A549 (cell line): ENCODE measurements at regions not wholly inside any gene's neighbourhood (a gene's known extent, or its start where the extent isn't known, plus 50 kb on each side); places are given as distances from the start of the nearest gene placed in this dataset.

Source experiments
- ATAC-seq, 2 experiments: fragments of 200-7000 bp in 1 of 2; fragments of >200 bp in 1 of 2; cut with Nextera tagmentation in 1 of 2; cut with Tn5 transposase in 1 of 2; 3 replicates each; pipeline versions ENCODE4 v1.8.0 to v1.9.1; 2018 to 2020; ENCODE audit warnings: mild to moderate bottlenecking in 1 of 2, moderate library complexity in 1 of 2
- CTCF ChIA-PET: fragments of 300-600 bp; sonication (Branson Sonifier 250); formaldehyde crosslinking; extraction: SDS; loops from one replicate; lab custom pipeline; 2021; ENCODE audit warnings: antibody characterized with exemption, inconsistent platforms; lab: Yijun Ruan, JAX
- POLR2A ChIA-PET: fragments of 350-600 bp; formaldehyde crosslinking; extraction: SDS; loops from one replicate; lab custom pipeline; 2021; ENCODE audit warnings: antibody characterized with exemption, inconsistent platforms; lab: Yijun Ruan, JAX
- DNase-seq, 2 experiments: peaks; one replicate each; pipeline versions ENCODE4 v3.0.0 to v3.0.0-alpha.2; 2011 to 2016; ENCODE audit warnings: low read depth in 1 of 2, low spot score in 1 of 2
- FAIRE-seq: peaks from 2 replicates; lab custom pipeline; 2011; peaks lifted over from hg19 to GRCh38; lab: Jason Lieb, UNC
- H3K27ac ChIP-seq, 2 experiments: fragments of >200 bp; sonication (Bioruptor Twin); formaldehyde crosslinking; 3 replicates each; pipeline ENCODE4 v1.5.1; 2016 to 2017
- H3K4me1 ChIP-seq: fragments of >200 bp; sonication (Bioruptor Twin); formaldehyde crosslinking; 3 replicates; pipeline ENCODE4 v1.6.1; 2016
- H3K4me2 ChIP-seq: fragments of >200 bp; sonication (Bioruptor Twin); formaldehyde crosslinking; 3 replicates; pipeline ENCODE4 v1.6.1; 2016
- H3K4me3 ChIP-seq: fragments of >200 bp; sonication (Bioruptor Twin); formaldehyde crosslinking; 3 replicates; pipeline ENCODE4 v1.5.1; 2016
- H3K9me3 ChIP-seq: fragments of >200 bp; sonication (Bioruptor Twin); formaldehyde crosslinking; 3 replicates; pipeline ENCODE4 v1.6.1; 2016
- BHLHE40 ChIP-seq: IDR thresholded peaks from 2 replicates; pipeline ENCODE4 v1.6.1; 2012; ENCODE audit warnings: low read depth, low read length, inconsistent platforms
- CBX2 ChIP-seq: fragments of 200-600 bp; sonication (generic); IDR thresholded peaks from 2 replicates; pipeline ENCODE4 v1.6.1; 2016; ENCODE audit warnings: low read depth, mild to moderate bottlenecking, borderline replicate concordance
- E2F6 ChIP-seq: IDR thresholded peaks from 2 replicates; pipeline ENCODE4 v1.6.1; 2012; ENCODE audit warnings: low read depth, borderline replicate concordance
- EHMT2 ChIP-seq: fragments of 200-600 bp; sonication (generic); IDR thresholded peaks from 2 replicates; pipeline ENCODE4 v1.6.1; 2016; ENCODE audit warnings: antibody characterized with exemption, low read depth, mild to moderate bottlenecking, moderate library complexity
- ESRRA ChIP-seq: fragments of 150-350 bp; IDR thresholded peaks from 2 replicates; pipeline ENCODE4 v1.6.1; 2014; ENCODE audit warnings: mild to moderate bottlenecking, low read length, borderline replicate concordance
- FOSB ChIP-seq: fragments of 250-450 bp; sonication (Bioruptor Pico); IDR thresholded peaks from 2 replicates; pipeline ENCODE4 v1.5.0; 2020; ENCODE audit warnings: mild to moderate bottlenecking, moderate library complexity
- FOSL2 ChIP-seq, 2 experiments: fragments of 450-650 bp in 1 of 2; fragments of >200 bp in 1 of 2; sonication (Bioruptor Twin) in 1 of 2; formaldehyde crosslinking; IDR thresholded peaks; 2 replicates each; pipeline versions ENCODE4 v1.5.0 to v1.6.1; 2016 to 2020; ENCODE audit warnings: mild to moderate bottlenecking in 1 of 2, moderate library complexity in 1 of 2
- FOXS1 ChIP-seq: fragments of 250-450 bp; sonication (Bioruptor Pico); IDR thresholded peaks from 2 replicates; pipeline ENCODE4 v1.5.0; 2020; ENCODE audit warnings: mild to moderate bottlenecking, moderate library complexity
- HOXB5 ChIP-seq: fragments of 250-450 bp; sonication (Bioruptor Pico); IDR thresholded peaks from 2 replicates; pipeline ENCODE4 v1.5.0; 2020; ENCODE audit warnings: mild to moderate bottlenecking, moderate library complexity
- JUNB ChIP-seq: fragments of >200 bp; sonication (Bioruptor Twin); formaldehyde crosslinking; IDR thresholded peaks from 2 replicates; pipeline ENCODE4 v1.6.1; 2016
- KDM1A ChIP-seq: fragments of 200-600 bp; sonication (generic); IDR thresholded peaks from 2 replicates; pipeline ENCODE4 v1.6.1; 2016; ENCODE audit warnings: low read depth, mild to moderate bottlenecking
- MAFK ChIP-seq: fragments of 450-650 bp; IDR thresholded peaks from 2 replicates; pipeline ENCODE4 v1.6.1; 2014; ENCODE audit not compliant: partially characterized antibody
- MAZ ChIP-seq: fragments of 150-350 bp; IDR thresholded peaks from 2 replicates; pipeline ENCODE4 v1.6.1; 2014; ENCODE audit warnings: antibody characterized with exemption, low read depth, low read length, borderline replicate concordance
- NPAS2 ChIP-seq: fragments of 250-450 bp; sonication (Bioruptor Pico); IDR thresholded peaks from 2 replicates; pipeline ENCODE4 v1.8.0; 2022; ENCODE audit warnings: mild to moderate bottlenecking, moderate library complexity, borderline replicate concordance
- PHF8 ChIP-seq: fragments of 200-600 bp; sonication (generic); IDR thresholded peaks from 2 replicates; pipeline ENCODE4 v1.6.1; 2016; ENCODE audit warnings: low read depth, mild to moderate bottlenecking, antibody characterized with exemption, moderate library complexity, borderline replicate concordance
- RFX5 ChIP-seq: fragments of 450-650 bp; IDR thresholded peaks from 2 replicates; pipeline ENCODE4 v1.7.1; 2014; ENCODE audit warnings: antibody characterized with exemption, mild to moderate bottlenecking, moderate library complexity
- RNF2 ChIP-seq: fragments of 200-600 bp; sonication (generic); IDR thresholded peaks from 2 replicates; pipeline ENCODE4 v1.6.1; 2016; ENCODE audit warnings: low read depth, mild to moderate bottlenecking, antibody characterized with exemption, moderate library complexity, borderline replicate concordance
- SREBF2 ChIP-seq: fragments of 450-650 bp; IDR thresholded peaks from 2 replicates; pipeline ENCODE4 v1.6.1; 2014; ENCODE audit warnings: mild to moderate bottlenecking, moderate library complexity
- ZSCAN20 ChIP-seq: fragments of 250-450 bp; sonication (Bioruptor Pico); IDR thresholded peaks from 2 replicates; pipeline ENCODE4 v1.8.0; 2022; ENCODE audit warnings: mild to moderate bottlenecking, moderate library complexity
- WGBS: methylation state at CpG from one replicate; pipeline ENCODE4 v1.1.6; 2017; ENCODE audit errors: missing lambda C conversion rate; 5-methylcytosine and 5-hydroxymethylcytosine counted together
- TF ChIP-seq, protein P1 (sequence below): IDR thresholded peaks from 2 replicates; pipeline ENCODE4 v1.6.1; 2012
- TF ChIP-seq, protein P2 (sequence below): fragments of 150-350 bp; IDR thresholded peaks from 2 replicates; pipeline ENCODE4 v1.6.1; 2014; ENCODE audit warnings: low read depth, mild to moderate bottlenecking, low read length
- TF ChIP-seq, protein P3 (sequence below): fragments of 450-650 bp; IDR thresholded peaks from 2 replicates; pipeline ENCODE4 v1.6.1; 2014; ENCODE audit warnings: antibody characterized with exemption

GRCh38 chr1:232528472-232529089, 101.4 kb downstream of the SIPA1L2 start:
- TF ChIP-seq MAFK = no peak
- TF ChIP-seq, protein P1, sequence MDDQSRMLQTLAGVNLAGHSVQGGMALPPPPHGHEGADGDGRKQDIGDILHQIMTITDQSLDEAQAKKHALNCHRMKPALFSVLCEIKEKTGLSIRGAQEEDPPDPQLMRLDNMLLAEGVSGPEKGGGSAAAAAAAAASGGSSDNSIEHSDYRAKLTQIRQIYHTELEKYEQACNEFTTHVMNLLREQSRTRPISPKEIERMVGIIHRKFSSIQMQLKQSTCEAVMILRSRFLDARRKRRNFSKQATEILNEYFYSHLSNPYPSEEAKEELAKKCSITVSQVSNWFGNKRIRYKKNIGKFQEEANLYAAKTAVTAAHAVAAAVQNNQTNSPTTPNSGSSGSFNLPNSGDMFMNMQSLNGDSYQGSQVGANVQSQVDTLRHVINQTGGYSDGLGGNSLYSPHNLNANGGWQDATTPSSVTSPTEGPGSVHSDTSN = no peak
- no peak for TF ChIP-seq CBX2
- no peak for TF ChIP-seq HOXB5
- no peak for TF ChIP-seq ESRRA
- no peak for TF ChIP-seq EHMT2
- TF ChIP-seq, protein P2, sequence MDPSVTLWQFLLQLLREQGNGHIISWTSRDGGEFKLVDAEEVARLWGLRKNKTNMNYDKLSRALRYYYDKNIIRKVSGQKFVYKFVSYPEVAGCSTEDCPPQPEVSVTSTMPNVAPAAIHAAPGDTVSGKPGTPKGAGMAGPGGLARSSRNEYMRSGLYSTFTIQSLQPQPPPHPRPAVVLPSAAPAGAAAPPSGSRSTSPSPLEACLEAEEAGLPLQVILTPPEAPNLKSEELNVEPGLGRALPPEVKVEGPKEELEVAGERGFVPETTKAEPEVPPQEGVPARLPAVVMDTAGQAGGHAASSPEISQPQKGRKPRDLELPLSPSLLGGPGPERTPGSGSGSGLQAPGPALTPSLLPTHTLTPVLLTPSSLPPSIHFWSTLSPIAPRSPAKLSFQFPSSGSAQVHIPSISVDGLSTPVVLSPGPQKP = no peak
- TF ChIP-seq PHF8 = no peak
- TF ChIP-seq FOXS1 (CRISPR knock-in tag) = no peak
- TF ChIP-seq SREBF2 = no peak
- no peak for TF ChIP-seq ZSCAN20
- no peak for TF ChIP-seq RNF2
- no peak for TF ChIP-seq FOSB (CRISPR knock-in tag)
- TF ChIP-seq JUNB = no peak
- no peak for TF ChIP-seq E2F6
- TF ChIP-seq, protein P3, sequence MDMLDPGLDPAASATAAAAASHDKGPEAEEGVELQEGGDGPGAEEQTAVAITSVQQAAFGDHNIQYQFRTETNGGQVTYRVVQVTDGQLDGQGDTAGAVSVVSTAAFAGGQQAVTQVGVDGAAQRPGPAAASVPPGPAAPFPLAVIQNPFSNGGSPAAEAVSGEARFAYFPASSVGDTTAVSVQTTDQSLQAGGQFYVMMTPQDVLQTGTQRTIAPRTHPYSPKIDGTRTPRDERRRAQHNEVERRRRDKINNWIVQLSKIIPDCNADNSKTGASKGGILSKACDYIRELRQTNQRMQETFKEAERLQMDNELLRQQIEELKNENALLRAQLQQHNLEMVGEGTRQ = no peak
- no peak for TF ChIP-seq BHLHE40
- no peak for TF ChIP-seq MAZ
- TF ChIP-seq KDM1A = no peak
- TF ChIP-seq, all 56 proteins: peak for 0
- H3K27ac ChIP-seq = no peak overlapping the region
- H3K9me3 ChIP-seq = no peaks in the 10 kb centered on the region
- no peak overlapping the region for H3K4me2 ChIP-seq
- FAIRE-seq (no peak), ATAC-seq (no peak), DNase-seq (no peak)
- ChIA-PET POLR2A (no interaction called here), CTCF (no interaction called here)
- WGBS = 95% methylated on average over 2 of the region's 2 CpGs
- H3K4me1 ChIP-seq = peaks cover 9% of the 10 kb centered on the region; the same call in 1 of the 3 replicates
- H3K4me3 ChIP-seq = no peak overlapping the region

DNA sequence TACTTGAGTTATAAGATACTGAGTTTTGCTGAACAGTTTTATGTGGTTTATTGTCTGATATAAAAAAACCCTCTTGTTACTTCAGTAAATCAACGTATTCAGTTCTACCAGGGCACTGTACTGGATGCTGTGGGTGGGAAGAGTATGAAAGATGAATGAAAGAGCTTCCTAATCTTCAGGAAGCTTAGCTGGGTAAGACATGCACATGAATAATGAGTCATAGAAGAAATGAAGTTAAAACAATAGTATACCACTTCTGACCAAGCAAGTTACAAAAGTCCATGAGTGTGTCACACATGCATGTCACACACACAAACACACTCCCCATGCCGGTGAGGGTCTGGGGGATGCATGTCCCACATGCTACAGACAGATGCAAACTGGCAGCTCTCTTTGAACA, 105.9 kb downstream of the SIPA1L2 start:
- whole genome bisulfite sequencing = 70% methylated on average over 2 of the region's 2 CpGs
- no peak overlapping the region for H3K4me3 ChIP-seq
- H3K27ac ChIP-seq = no peak overlapping the region
- peaks cover 17% of the 10 kb centered on the region; the same call in 2 of the 3 replicates for H3K4me1 ChIP-seq
- FAIRE-seq (no peak), ATAC-seq (no peak), DNase-seq (no peak)
- POLR2A ChIA-PET = no interaction called here
- TF ChIP-seq RFX5 (no peak), NPAS2 (CRISPR knock-in tag) (no peak), FOSL2 (IDR thresholded peaks at IDR 0.05) (no peak), FOSL2 (CRISPR knock-in tag; IDR thresholded peaks at IDR 0.05) (peak; percentile 49; the same call in 1 of the 2 replicates)
- no peak overlapping the region for H3K4me2 ChIP-seq
- CTCF ChIA-PET = no interaction called here
- no peaks in the 10 kb centered on the region for H3K9me3 ChIP-seq
